HEK293T (cell line): ENCODE measurements at regions not wholly inside any gene's neighbourhood (a gene's known extent, or its start where the extent isn't known, plus 50 kb on each side); places are given as distances from the start of the nearest gene placed in this dataset.

ENCODE experiments used
- CTCF ChIA-PET: fragments of 350-600 bp; formaldehyde crosslinking; extraction: SDS; loops from one replicate; lab custom pipeline; 2021; ENCODE audit warnings: antibody characterized with exemption, inconsistent platforms; lab: Yijun Ruan, JAX
- POLR2A ChIA-PET: fragments of 350-600 bp; formaldehyde crosslinking; extraction: SDS; loops from one replicate; lab custom pipeline; 2020; ENCODE audit warnings: antibody characterized with exemption, inconsistent platforms; lab: Yijun Ruan, JAX
- DNase-seq: peaks from one replicate; pipeline ENCODE4 v3.0.0; 2012; ENCODE audit warnings: mixed read lengths; ENCODE audit errors: extremely low spot score
- ARNT ChIP-seq: fragments of 450-650 bp; IDR thresholded peaks from 2 replicates; pipeline ENCODE4 v1.6.1; 2017; ENCODE audit warnings: mild to moderate bottlenecking
- BHLHE40 ChIP-seq: fragments of 450-650 bp; IDR thresholded peaks from 2 replicates; pipeline ENCODE4 v1.6.1; 2016; ENCODE audit warnings: mild to moderate bottlenecking, moderate library complexity, borderline replicate concordance
- CTBP1 ChIP-seq: fragments of 450-650 bp; IDR thresholded peaks from 2 replicates; pipeline ENCODE4 v1.6.1; 2016; ENCODE audit warnings: borderline replicate concordance
- ELF4 ChIP-seq: fragments of 450-650 bp; IDR thresholded peaks from 2 replicates; pipeline ENCODE4 v1.6.1; 2017; ENCODE audit warnings: antibody characterized with exemption
- FOXA1 ChIP-seq: fragments of 450-650 bp; IDR thresholded peaks from 2 replicates; pipeline ENCODE4 v1.6.1; 2016; ENCODE audit warnings: mild to moderate bottlenecking
- FOXK2 ChIP-seq: fragments of 450-650 bp; IDR thresholded peaks from 2 replicates; pipeline ENCODE4 v1.6.1; 2016; ENCODE audit warnings: mild to moderate bottlenecking
- FOXM1 ChIP-seq: fragments of 450-650 bp; IDR thresholded peaks from 2 replicates; pipeline ENCODE4 v1.6.1; 2017; ENCODE audit warnings: mild to moderate bottlenecking, borderline replicate concordance
- HDGF ChIP-seq: fragments of 450-650 bp; IDR thresholded peaks from 2 replicates; pipeline ENCODE4 v1.6.1; 2017; ENCODE audit warnings: antibody characterized with exemption, borderline replicate concordance
- L3MBTL2 ChIP-seq: fragments of 450-650 bp; conservative IDR thresholded peaks from 2 replicates; pipeline ENCODE4 v1.6.1; 2016; ENCODE audit warnings: mild to moderate bottlenecking
- LEF1 ChIP-seq: fragments of 450-650 bp; IDR thresholded peaks from 2 replicates; pipeline ENCODE4 v1.6.1; 2017; ENCODE audit warnings: mild to moderate bottlenecking, borderline replicate concordance
- NFRKB ChIP-seq: fragments of 450-650 bp; IDR thresholded peaks from 2 replicates; pipeline ENCODE4 v1.6.1; 2016; ENCODE audit warnings: mild to moderate bottlenecking, moderate library complexity
- PKNOX1 ChIP-seq: fragments of 450-650 bp; IDR thresholded peaks from 2 replicates; pipeline ENCODE4 v1.6.1; 2016
- SP1 ChIP-seq: fragments of 450-650 bp; IDR thresholded peaks from 2 replicates; pipeline ENCODE4 v1.6.1; 2017
- SUZ12 ChIP-seq: fragments of 450-650 bp; IDR thresholded peaks from 2 replicates; pipeline ENCODE4 v1.6.1; 2016; ENCODE audit warnings: mild to moderate bottlenecking
- TARDBP ChIP-seq: fragments of 450-650 bp; IDR thresholded peaks from 2 replicates; pipeline ENCODE4 v1.6.1; 2016
- ZNF384 ChIP-seq: fragments of 450-650 bp; IDR thresholded peaks from 2 replicates; pipeline ENCODE4 v1.6.1; 2016

- no peak for DNase-seq
- CTCF ChIA-PET: no interaction called here
- TF ChIP-seq SP1 (no peak), FOXK2 (no peak), NFRKB (no peak), L3MBTL2 (no peak), LEF1 (no peak), SUZ12 (no peak), CTBP1 (no peak), HDGF (no peak), PKNOX1 (no peak), ZNF384 (no peak), FOXM1 (no peak), FOXA1 (no peak), ELF4 (no peak), BHLHE40 (no peak), ARNT (no peak), TARDBP (no peak)
- POLR2A ChIA-PET: no interaction called here
Measured at GRCh38 chr18:64202863-64203262, 54.0 kb upstream of the LINC00305 start.

- no peak for DNase-seq
- ChIA-PET CTCF (no interaction called here), POLR2A (no interaction called here)
- TF ChIP-seq CTBP1: no peak
- TF ChIP-seq BHLHE40: no peak
- no peak for TF ChIP-seq FOXK2
- no peak for TF ChIP-seq PKNOX1
- TF ChIP-seq ELF4: no peak
- no peak for TF ChIP-seq NFRKB
- TF ChIP-seq LEF1: no peak
- no peak for TF ChIP-seq ARNT
- TF ChIP-seq L3MBTL2: no peak
- TF ChIP-seq FOXM1: no peak
- no peak for TF ChIP-seq HDGF
- no peak for TF ChIP-seq ZNF384
- no peak for TF ChIP-seq TARDBP
Measured at GRCh38 chr18:64202210-64202836, 53.4 kb upstream of the LINC00305 start.

- DNase-seq: no peak
- ChIA-PET CTCF (no interaction called here), POLR2A (no interaction called here)
- TF ChIP-seq L3MBTL2 (no peak), ARNT (no peak), FOXM1 (no peak), LEF1 (no peak), PKNOX1 (no peak), ELF4 (no peak)
Measured at GRCh38 chr18:64201781-64202180, 52.9 kb upstream of the LINC00305 start.

GRCh38 chr18:64199581-64199980 is 50.7 kb upstream of the LINC00305 start:
- TF ChIP-seq ELF4 (no peak), CTBP1 (no peak), BHLHE40 (no peak), NFRKB (no peak), PKNOX1 (no peak), FOXM1 (no peak), LEF1 (no peak), ARNT (no peak), SP1 (no peak)
- ChIA-PET POLR2A (no interaction called here), CTCF (no interaction called here)
- no peak for DNase-seq
